ENCODE measurements at regions not wholly inside any gene's neighbourhood (a gene's known extent, or its start where the extent isn't known, plus 50 kb on each side); places are given as distances from the start of the nearest gene placed in this dataset.
"Not testable (repeated sequence)": the region's sequence is repeated elsewhere in the genome, so short reads cannot be mapped to it uniquely, and the experiment has no call there.

DNA sequence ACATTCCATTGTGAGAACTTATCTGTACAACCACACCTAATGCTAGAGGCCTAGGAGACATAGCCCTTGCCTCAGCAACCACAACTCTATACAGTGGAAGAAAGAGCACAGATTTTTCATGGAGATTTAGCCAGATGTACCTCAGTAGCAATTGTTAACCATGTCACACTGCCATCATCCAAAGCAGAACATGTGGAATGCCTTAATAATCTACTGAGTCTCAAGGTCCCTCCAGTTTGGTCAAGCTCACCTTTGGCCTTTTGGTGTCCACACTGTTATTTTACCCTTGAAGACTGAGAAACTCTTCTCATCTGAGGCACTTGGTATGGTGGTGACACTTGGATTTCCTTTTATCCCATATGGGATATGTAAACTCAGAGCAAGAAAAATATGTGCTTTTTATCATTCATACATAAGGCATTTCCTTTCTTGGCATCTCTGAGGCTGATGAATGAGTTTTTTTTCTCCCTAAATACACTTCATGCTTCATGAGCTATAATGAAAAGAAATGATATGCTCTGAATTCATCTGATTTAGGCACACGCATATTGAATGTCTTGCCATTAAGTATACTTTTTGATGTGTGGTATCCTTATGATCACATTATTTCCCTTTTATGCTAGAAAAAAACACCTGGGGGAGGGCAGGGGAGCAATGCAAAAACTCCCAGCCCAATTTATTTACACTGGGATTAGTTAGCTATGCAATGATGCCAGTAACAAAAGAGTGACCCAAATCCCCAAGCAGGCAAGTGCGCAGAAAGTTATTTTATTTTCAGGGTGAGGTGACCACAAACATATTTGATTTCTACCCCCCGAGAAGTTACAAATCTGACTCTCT is 63.3 kb upstream of the ME3 start:
- no peak overlapping the region for H3K27ac ChIP-seq (ENCODE audit: low read depth, low read length, poor library complexity, severe bottlenecking)
- CTCF ChIA-PET (ENCODE audit: unreplicated experiment) = no interaction called here
- H3K79me2 ChIP-seq (ENCODE audit: insufficient read depth, low read depth, low read length) = no peaks in the 10 kb centered on the region
- no peak for DNase-seq (ENCODE audit: low spot score)
- H3K4me3 ChIP-seq (ENCODE audit: low read depth, low read length, poor library complexity, severe bottlenecking) = no peak overlapping the region
- POLR2A ChIA-PET = no interaction called here
- H2AFZ ChIP-seq (ENCODE audit: low read length) = no peak overlapping the region
- H3K4me1 ChIP-seq (ENCODE audit: insufficient read depth, low read length, poor library complexity, severe bottlenecking) = no peaks in the 10 kb centered on the region
- H3K36me3 ChIP-seq (ENCODE audit: insufficient read depth, low read length) = no peaks in the 10 kb centered on the region
- no peak for TF ChIP-seq EZH2phosphoT487 (IDR thresholded peaks at IDR 0.05; ENCODE audit: borderline replicate concordance, low read depth, low read length)
- no peak for TF ChIP-seq CTCF (conservative IDR thresholded peaks at IDR 0.05; ENCODE audit: low read length)
- BruUV-seq (replicated peaks) = no TSS peak
- H4K20me1 ChIP-seq (ENCODE audit: insufficient read depth, low read length) = no peaks in the 10 kb centered on the region
- no peaks in the 10 kb centered on the region for H3K9me3 ChIP-seq (ENCODE audit: low read length)
- H3K9me2 ChIP-seq (ENCODE audit: insufficient read depth, low read length) = no peaks in the 10 kb centered on the region
- H3K4me2 ChIP-seq (ENCODE audit: low read length) = no peak overlapping the region
- intact Hi-C loops (cut with micrococcal nuclease; ENCODE audit: unreplicated experiment) = no loop called here

DNA sequence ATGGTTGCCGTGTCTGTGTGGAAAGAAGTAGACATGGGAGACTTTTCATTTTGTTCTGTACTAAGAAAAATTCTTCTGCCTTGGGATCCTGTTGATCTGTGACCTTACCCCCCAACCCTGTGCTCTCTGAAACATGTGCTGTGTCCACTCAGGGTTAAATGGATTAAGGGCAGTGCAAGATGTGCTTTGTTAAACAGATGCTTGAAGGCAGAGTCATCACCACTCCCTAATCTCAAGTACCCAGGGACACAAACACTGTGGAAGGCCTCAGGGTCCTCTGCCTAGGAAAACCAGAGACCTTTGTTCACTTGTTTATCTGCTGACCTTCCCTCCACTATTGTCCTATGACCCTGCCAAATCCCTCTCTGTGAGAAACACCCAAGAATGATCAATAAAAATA is 60.3 kb upstream of the ME3 start:
- intact Hi-C loops (cut with micrococcal nuclease; ENCODE audit: unreplicated experiment); H3K79me2 ChIP-seq (ENCODE audit: insufficient read depth, low read depth, low read length); DNase-seq (ENCODE audit: low spot score); H3K9me3 ChIP-seq (ENCODE audit: low read length); H2AFZ ChIP-seq (ENCODE audit: low read length); H3K9me2 ChIP-seq (ENCODE audit: insufficient read depth, low read length); H3K4me2 ChIP-seq (ENCODE audit: low read length); H4K20me1 ChIP-seq (ENCODE audit: insufficient read depth, low read length); H3K4me3 ChIP-seq (ENCODE audit: low read depth, low read length, poor library complexity, severe bottlenecking); H3K4me1 ChIP-seq (ENCODE audit: insufficient read depth, low read length, poor library complexity, severe bottlenecking); CTCF ChIA-PET (ENCODE audit: unreplicated experiment); H3K36me3 ChIP-seq (ENCODE audit: insufficient read depth, low read length); BruUV-seq (replicated peaks); POLR2A ChIA-PET; H3K27ac ChIP-seq (ENCODE audit: low read depth, low read length, poor library complexity, severe bottlenecking): not testable (repeated sequence)

GRCh38 chr11:86732286-86732685 is 59.9 kb upstream of the ME3 start:
- POLR2A ChIA-PET; BruUV-seq (replicated peaks); H3K36me3 ChIP-seq (ENCODE audit: insufficient read depth, low read length): not testable (repeated sequence)

GRCh38 chr11:86729576-86729975 is 57.2 kb upstream of the ME3 start:
- H3K9me2 ChIP-seq (ENCODE audit: insufficient read depth, low read length); BruUV-seq (replicated peaks): not testable (repeated sequence)

More at GRCh38 chr11:86732286-86732685, 59.9 kb upstream of the ME3 start:
- CTCF ChIA-PET (ENCODE audit: unreplicated experiment); H4K20me1 ChIP-seq (ENCODE audit: insufficient read depth, low read length); H3K9me3 ChIP-seq (ENCODE audit: low read length); H2AFZ ChIP-seq (ENCODE audit: low read length); H3K4me2 ChIP-seq (ENCODE audit: low read length); DNase-seq (ENCODE audit: low spot score); intact Hi-C loops (cut with micrococcal nuclease; ENCODE audit: unreplicated experiment); H3K79me2 ChIP-seq (ENCODE audit: insufficient read depth, low read depth, low read length); H3K27ac ChIP-seq (ENCODE audit: low read depth, low read length, poor library complexity, severe bottlenecking); H3K9me2 ChIP-seq (ENCODE audit: insufficient read depth, low read length); H3K4me3 ChIP-seq (ENCODE audit: low read depth, low read length, poor library complexity, severe bottlenecking); H3K4me1 ChIP-seq (ENCODE audit: insufficient read depth, low read length, poor library complexity, severe bottlenecking): not testable (repeated sequence)

More at GRCh38 chr11:86729576-86729975, 57.2 kb upstream of the ME3 start:
- H2AFZ ChIP-seq (ENCODE audit: low read length); H3K36me3 ChIP-seq (ENCODE audit: insufficient read depth, low read length); H3K4me2 ChIP-seq (ENCODE audit: low read length); H3K27ac ChIP-seq (ENCODE audit: low read depth, low read length, poor library complexity, severe bottlenecking); POLR2A ChIA-PET; intact Hi-C loops (cut with micrococcal nuclease; ENCODE audit: unreplicated experiment); DNase-seq (ENCODE audit: low spot score); H3K4me3 ChIP-seq (ENCODE audit: low read depth, low read length, poor library complexity, severe bottlenecking); CTCF ChIA-PET (ENCODE audit: unreplicated experiment); H4K20me1 ChIP-seq (ENCODE audit: insufficient read depth, low read length); H3K4me1 ChIP-seq (ENCODE audit: insufficient read depth, low read length, poor library complexity, severe bottlenecking); H3K9me3 ChIP-seq (ENCODE audit: low read length); H3K79me2 ChIP-seq (ENCODE audit: insufficient read depth, low read depth, low read length): not testable (repeated sequence)

Data from OCI-LY7 (cell line).